Midbrain (tissue), 1 donor: ENCODE measurements at regions not wholly inside any gene's neighbourhood (a gene's known extent, or its start where the extent isn't known, plus 50 kb on each side); places are given as distances from the start of the nearest gene placed in this dataset.

Experiments used
- DNase-seq: peaks from one replicate; lab custom pipeline; 2025; lab: John Stamatoyannopoulos, UW

GRCh38 chr20:51876313-51876940 lies 74.1 kb upstream of the SALL4 start:
- DNase-seq: no peak

GRCh38 chr20:51873652-51874051 lies 71.3 kb upstream of the SALL4 start:
- no peak for DNase-seq

GRCh38 chr20:51871943-51872342 lies 69.6 kb upstream of the SALL4 start:
- no peak for DNase-seq

- DNase-seq: no peak
These were observed 66.7 kb upstream of the SALL4 start for GRCh38 chr20:51869002-51869401.

- DNase-seq: no peak
These were observed 64.9 kb upstream of the SALL4 start for GRCh38 chr20:51867251-51867650.

GRCh38 chr20:51864967-51865366 lies 62.6 kb upstream of the SALL4 start:
- no peak for DNase-seq

GRCh38 chr20:51862796-51863195 lies 60.5 kb upstream of the SALL4 start:
- no peak for DNase-seq

GRCh38 chr20:51861726-51862466 lies 59.6 kb upstream of the SALL4 start:
- DNase-seq: no peak

- DNase-seq: no peak
These were observed 58.0 kb upstream of the SALL4 start for GRCh38 chr20:51860111-51860882.

GRCh38 chr20:51856432-51856831 lies 54.1 kb upstream of the SALL4 start:
- no peak for DNase-seq

- DNase-seq: no peak
These were observed 52.6 kb upstream of the SALL4 start for GRCh38 chr20:51854921-51855320.
